ENCODE measurements at regions not wholly inside any gene's neighbourhood (a gene's known extent, or its start where the extent isn't known, plus 50 kb on each side); places are given as distances from the start of the nearest gene placed in this dataset.

DNA sequence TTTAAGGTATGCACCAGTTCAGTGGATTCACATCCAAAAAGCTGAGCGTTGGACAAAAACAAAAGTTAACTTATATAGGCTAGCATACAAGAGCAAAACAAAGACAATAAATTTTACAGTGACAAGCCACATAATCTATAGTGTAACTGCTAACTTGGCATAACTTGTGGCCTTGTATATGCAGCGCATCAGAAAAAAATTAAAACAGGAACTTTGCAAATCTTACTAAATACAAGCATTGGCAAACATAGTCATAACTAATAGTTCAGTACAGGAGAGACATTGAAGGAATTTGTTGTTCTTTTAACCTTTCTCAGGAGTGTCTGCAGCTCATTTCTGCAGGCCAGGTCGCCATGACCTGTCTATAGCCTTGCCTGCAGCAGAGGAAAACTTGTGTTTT lies 54.6 kb downstream of the OR10H4 start:
- no peak overlapping the region for H3K4me3 Mint-ChIP-seq
- Histone ChIP-seq H3K36me3 (no peaks in the 10 kb centered on the region), H4K20me1 (ENCODE audit: low read depth) (no peaks in the 10 kb centered on the region), H3K27me3 (no peaks in the 10 kb centered on the region), H3K4me3 (no peak overlapping the region), H2AFZ (replicated peaks) (no peak overlapping the region), H3K4me1 (no peaks in the 10 kb centered on the region), H3K9ac (no peak overlapping the region), H3K27ac (no peak overlapping the region), H3F3A (ENCODE audit: low read depth) (no peaks in the 10 kb centered on the region), H3K9me3 (ENCODE audit: low read depth) (peaks cover 14% of the 10 kb centered on the region), H3K4me2 (no peak overlapping the region), H3K79me2 (ENCODE audit: low read depth) (no peaks in the 10 kb centered on the region)
- H3K27me3 Mint-ChIP-seq (ENCODE audit: insufficient read depth, low read depth): peaks cover 10% of the 10 kb centered on the region
- no peaks in the 10 kb centered on the region for H3K36me3 Mint-ChIP-seq
- H3K4me1 Mint-ChIP-seq: no peaks in the 10 kb centered on the region
- no peaks in the 10 kb centered on the region for H3K9me3 Mint-ChIP-seq
- no peak for DNase-seq (ENCODE audit: low spot score)
- no peak for TF ChIP-seq CTCF (IDR thresholded peaks at IDR 0.05)
- TF ChIP-seq EZH2phosphoT487 (IDR thresholded peaks at IDR 0.05): no peak
- TF ChIP-seq EZH2 (IDR thresholded peaks at IDR 0.05): no peak
- no peak overlapping the region for H3K27ac Mint-ChIP-seq

DNA sequence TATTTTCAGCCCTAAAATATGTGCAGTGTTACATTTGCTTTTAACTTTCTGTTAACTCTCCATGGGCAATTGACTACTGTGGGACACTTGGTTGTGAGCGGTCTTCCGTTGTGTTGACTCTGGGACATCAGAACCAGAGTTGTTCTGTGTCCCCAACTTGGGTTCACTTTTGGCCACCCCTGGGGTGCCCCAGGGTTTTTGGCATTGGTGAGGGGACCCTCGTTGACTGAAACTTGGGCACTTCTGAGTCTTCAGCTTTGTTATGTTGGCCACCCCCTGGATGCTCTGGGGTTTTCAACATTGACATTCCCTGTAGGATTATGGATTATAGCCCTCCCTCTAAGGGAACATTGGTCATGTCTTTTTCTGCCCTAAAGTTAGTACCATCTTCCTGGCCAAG lies 57.1 kb downstream of the OR10H4 start:
- TF ChIP-seq EZH2 (IDR thresholded peaks at IDR 0.05): no peak
- TF ChIP-seq EZH2phosphoT487 (IDR thresholded peaks at IDR 0.05): no peak
- no peak for TF ChIP-seq CTCF (IDR thresholded peaks at IDR 0.05)
- Histone ChIP-seq H3F3A (ENCODE audit: low read depth) (no peaks in the 10 kb centered on the region), H4K20me1 (ENCODE audit: low read depth) (no peaks in the 10 kb centered on the region), H3K27me3 (no peaks in the 10 kb centered on the region), H3K27ac (no peak overlapping the region), H2AFZ (replicated peaks) (no peak overlapping the region), H3K4me2 (no peak overlapping the region), H3K9me3 (ENCODE audit: low read depth) (peaks cover 25% of the 10 kb centered on the region), H3K4me1 (no peaks in the 10 kb centered on the region), H3K79me2 (ENCODE audit: low read depth) (no peaks in the 10 kb centered on the region), H3K4me3 (no peak overlapping the region), H3K36me3 (no peaks in the 10 kb centered on the region), H3K9ac (no peak overlapping the region)
- Mint-ChIP-seq H3K27ac (no peak overlapping the region), H3K36me3 (no peaks in the 10 kb centered on the region), H3K27me3 (ENCODE audit: insufficient read depth, low read depth) (peaks cover 10% of the 10 kb centered on the region), H3K4me3 (no peak overlapping the region), H3K4me1 (no peaks in the 10 kb centered on the region), H3K9me3 (no peaks in the 10 kb centered on the region)
- DNase-seq (ENCODE audit: low spot score): no peak

DNA sequence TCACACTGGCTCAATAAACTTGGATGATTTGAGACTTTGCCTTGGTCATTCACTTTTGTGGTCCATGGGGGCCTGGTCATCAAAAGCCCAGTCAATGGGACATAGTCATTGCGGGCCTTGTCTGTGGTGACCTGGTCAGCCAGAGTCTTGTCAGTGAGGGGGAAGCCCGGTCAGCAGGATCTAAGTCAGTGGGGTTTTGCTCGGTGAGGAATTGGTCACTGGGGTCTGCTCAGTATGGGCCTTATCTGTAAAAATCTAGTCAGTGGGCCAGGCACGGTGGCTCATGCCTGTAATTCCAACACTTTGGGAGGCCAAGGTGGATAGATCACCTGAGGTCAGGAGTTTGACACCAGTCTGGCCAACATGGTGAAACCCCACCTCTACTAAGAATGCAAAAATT lies 63.7 kb upstream of the TPM4 start:
- Mint-ChIP-seq H3K36me3 (no peaks in the 10 kb centered on the region), H3K4me1 (no peaks in the 10 kb centered on the region), H3K4me3 (no peak overlapping the region), H3K27ac (no peak overlapping the region), H3K27me3 (ENCODE audit: insufficient read depth, low read depth) (peaks cover 12% of the 10 kb centered on the region), H3K9me3 (peaks cover 11% of the 10 kb centered on the region)
- Histone ChIP-seq H3K4me2 (no peak overlapping the region), H2AFZ (replicated peaks) (no peak overlapping the region), H3K9me3 (ENCODE audit: low read depth) (peaks cover 17% of the 10 kb centered on the region), H3K27me3 (no peaks in the 10 kb centered on the region), H3K9ac (no peak overlapping the region), H3K36me3 (no peaks in the 10 kb centered on the region), H3K4me1 (no peaks in the 10 kb centered on the region), H4K20me1 (ENCODE audit: low read depth) (no peaks in the 10 kb centered on the region), H3F3A (ENCODE audit: low read depth) (no peaks in the 10 kb centered on the region), H3K4me3 (no peak overlapping the region), H3K27ac (no peak overlapping the region), H3K79me2 (ENCODE audit: low read depth) (no peaks in the 10 kb centered on the region)
- no peak for DNase-seq (ENCODE audit: low spot score)
- TF ChIP-seq CTCF (IDR thresholded peaks at IDR 0.05) (no peak), EZH2phosphoT487 (IDR thresholded peaks at IDR 0.05) (no peak), EZH2 (IDR thresholded peaks at IDR 0.05) (no peak)
